IPS-NIHi7 (cell line): ENCODE measurements at regions not wholly inside any gene's neighbourhood (a gene's known extent, or its start where the extent isn't known, plus 50 kb on each side); places are given as distances from the start of the nearest gene placed in this dataset.
"Not testable (repeated sequence)": the region's sequence is repeated elsewhere in the genome, so short reads cannot be mapped to it uniquely, and the experiment has no call there.

Experiments used
- DNase-seq: peaks from one replicate; pipeline ENCODE4 v3.0.0; 2012; ENCODE audit warnings: mixed read lengths; ENCODE audit errors: extremely low spot score

DNA sequence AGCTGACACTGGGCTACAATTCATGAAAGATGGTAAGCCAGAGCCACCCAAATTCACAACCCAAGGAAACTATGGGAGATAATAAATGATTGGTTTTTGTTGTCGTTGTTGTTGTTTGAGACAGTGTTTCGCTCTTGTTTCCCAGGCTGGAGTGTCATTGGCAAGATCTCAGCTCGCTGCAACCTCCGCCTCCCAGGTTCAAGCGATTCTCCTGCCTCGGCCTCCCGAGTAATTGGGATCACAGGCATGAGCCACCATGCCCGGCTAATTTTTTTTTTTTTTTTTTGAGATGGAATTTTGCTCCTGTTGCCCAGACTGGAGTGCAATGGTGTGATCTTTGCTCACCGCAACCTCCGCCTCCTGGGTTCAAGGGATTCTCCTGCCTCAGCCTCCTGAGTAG lies 65.9 kb upstream of the METTL9 start:
- DNase-seq: not testable (repeated sequence)

DNA sequence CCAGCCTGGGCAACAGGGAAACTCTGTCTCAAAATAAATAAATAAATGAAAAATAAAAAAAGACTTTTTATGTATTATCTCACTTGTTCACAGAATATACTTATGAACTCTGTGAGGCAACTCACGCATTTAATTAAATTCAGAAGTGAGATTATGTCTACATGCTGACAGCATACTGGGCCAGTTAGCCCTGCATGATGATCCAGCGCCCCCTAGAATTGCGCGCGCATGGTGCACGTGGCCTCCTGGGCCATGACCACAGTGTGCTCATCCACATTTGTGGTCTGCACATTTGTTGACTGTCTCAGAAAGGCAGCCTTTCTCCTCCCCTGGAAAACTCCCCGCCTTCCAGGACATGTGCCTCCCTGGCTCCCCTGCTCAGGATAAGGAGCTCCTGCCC lies 64.8 kb upstream of the METTL9 start:
- DNase-seq: not testable (repeated sequence)

GRCh38 chr16:21535201-21535600 lies 64.2 kb upstream of the METTL9 start:
- DNase-seq: not testable (repeated sequence)

DNA sequence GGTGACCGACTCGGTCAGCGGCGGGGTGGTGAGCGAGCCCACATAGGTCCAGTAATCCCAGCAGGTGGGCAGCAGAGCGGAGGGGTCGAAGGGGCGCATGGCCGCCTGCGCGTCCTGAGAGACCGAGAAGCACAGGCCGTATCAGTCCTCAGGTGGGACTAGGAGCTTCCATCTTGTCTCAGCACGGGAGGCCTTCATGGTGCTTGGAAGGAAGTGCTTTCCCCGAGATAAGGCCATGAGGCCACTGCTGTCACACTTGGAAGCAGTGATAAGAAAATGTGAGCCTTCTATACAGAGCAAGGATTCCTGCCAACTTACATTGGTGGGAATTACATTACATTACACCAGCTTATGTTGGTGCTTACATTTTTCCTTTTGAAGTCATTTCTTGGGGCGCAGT lies 62.6 kb upstream of the METTL9 start:
- DNase-seq: not testable (repeated sequence)

DNA sequence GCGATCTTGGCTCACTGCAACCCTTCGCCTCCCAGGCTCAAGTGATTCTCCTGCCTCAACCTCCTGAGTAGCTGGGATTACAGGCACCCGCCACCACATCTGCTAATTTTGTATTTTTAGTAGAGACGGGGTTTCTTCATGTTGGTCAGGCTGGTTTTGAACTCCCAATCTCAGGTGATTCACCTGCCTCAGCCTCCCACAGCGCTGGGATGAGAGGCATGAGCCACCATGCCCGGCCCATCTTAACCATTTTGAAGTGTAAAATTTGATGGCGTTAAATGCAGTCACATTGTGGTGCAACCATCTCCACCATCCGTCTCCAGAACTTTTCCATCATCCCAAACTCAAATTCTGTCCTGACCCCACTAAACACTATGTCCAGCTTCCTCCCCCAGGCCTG lies 61.8 kb upstream of the METTL9 start:
- DNase-seq: not testable (repeated sequence)

DNA sequence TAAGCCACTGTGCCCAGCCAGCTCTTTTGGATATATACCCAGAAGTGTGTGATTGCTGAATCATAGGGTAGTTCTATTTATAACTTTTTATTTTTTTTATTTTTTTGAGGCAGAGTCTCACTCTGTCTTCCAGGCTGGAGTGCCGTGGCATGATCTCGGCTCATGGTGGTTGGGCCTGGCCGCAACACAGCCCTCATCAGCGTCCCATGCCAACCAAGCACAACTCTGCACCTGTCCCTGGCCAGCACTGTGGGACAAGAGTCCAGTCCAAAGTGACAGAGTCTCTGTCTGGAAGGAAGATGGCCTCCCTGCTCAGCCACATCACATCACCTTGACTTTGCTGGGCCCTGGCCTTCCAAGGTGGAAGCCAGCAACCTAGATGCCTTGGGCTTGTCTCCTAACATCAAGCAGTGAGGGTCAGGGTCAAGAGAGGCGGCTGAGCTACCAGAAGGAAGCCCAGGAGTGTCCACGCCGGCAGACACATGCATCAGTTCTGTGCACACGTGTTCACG lies 60.2 kb upstream of the METTL9 start:
- not testable (repeated sequence) for DNase-seq

DNA sequence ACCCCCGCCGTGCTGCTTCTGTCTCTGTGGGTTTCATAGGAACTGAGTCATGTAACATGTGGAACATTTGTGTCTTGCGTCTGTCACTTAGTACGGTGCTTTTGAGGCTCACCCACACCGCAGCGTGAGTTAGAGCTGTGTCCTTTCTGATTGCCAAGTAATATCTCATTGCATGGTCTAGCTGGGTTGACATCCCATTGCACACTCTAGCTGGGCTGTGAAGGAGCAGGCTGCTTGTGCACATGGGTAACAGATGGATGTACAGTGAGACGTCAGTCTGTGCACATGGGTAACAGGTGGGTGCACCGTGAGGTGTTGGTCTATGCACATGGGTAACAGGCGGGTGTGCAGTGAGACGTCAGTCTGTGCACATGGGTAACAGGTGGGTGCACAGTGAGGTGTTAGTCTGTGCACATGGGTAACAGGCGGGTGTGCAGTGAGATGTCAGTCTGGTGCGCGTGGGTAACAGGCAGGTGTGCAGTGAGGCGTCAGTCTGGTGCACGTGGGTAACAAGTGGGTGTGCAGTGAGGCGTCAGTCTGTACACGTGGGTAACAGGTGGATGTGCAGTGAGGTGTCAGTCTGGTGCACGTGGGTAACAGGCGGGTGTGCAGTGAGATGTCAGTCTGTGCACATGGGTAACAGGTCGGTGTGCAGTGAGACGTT lies 58.5 kb upstream of the METTL9 start:
- not testable (repeated sequence) for DNase-seq

DNA sequence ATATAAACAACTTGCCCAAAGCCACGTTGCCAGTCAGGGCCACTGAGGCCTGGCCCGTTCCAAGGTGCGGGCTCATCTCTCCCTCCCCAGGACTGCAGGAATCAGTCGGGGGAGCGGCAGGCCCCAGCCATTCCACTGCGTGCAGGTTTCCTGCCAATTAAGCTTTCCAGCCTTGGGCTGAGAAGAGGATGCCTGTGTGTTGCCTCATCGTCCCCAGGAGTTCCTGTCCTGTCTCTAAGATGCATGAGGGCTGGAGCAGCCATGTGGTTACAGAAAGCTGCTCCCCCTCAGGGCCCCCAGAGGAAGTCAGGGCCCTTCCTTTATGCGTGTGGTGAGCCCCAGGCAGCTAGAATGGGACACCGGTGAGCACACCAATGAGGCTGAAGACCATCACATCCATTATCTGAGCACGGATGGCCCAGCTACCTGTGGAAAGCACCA lies 57.7 kb upstream of the METTL9 start:
- DNase-seq: not testable (repeated sequence)

- DNase-seq: not testable (repeated sequence)
Observed at GRCh38 chr16:21542075-21542474, 57.3 kb upstream of the METTL9 start.

- DNase-seq: not testable (repeated sequence)
Observed at GRCh38 chr16:21542491-21543124, 56.8 kb upstream of the METTL9 start.

- not testable (repeated sequence) for DNase-seq
Observed at GRCh38 chr16:21543151-21543836, 56.1 kb upstream of the METTL9 start.

DNA sequence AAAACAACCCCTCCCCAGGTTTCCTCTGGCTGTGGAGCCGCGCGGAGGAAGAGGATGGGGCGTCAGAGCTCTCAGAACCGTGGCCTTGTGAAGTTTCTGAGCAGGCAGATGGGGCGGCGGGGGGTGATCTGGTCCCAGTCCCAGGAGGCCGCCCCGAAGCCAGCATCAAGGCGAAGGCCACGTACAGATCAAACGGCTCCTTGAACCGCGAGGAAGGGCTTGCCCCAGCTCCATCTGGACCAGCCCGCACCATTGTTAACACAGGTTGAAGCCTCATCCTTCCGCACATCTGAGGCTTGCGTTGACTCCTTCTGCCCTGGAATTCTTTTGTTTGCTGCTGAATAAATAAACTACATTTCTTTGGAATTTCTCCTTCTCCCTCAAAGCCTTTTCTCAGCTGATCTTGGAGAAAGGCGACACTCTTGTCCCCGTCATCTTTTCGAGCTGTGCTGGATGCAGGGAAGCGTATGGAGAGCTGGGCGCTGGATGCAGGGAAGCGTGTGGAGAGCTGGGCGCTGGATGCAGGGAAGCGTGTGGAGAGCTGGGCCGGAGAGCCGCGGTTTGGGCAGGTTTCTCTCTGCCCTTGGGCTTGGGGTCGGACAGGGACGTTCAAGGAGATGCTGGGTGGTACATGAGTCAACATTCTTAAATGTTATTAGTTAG lies 53.6 kb upstream of the METTL9 start:
- not testable (repeated sequence) for DNase-seq

DNA sequence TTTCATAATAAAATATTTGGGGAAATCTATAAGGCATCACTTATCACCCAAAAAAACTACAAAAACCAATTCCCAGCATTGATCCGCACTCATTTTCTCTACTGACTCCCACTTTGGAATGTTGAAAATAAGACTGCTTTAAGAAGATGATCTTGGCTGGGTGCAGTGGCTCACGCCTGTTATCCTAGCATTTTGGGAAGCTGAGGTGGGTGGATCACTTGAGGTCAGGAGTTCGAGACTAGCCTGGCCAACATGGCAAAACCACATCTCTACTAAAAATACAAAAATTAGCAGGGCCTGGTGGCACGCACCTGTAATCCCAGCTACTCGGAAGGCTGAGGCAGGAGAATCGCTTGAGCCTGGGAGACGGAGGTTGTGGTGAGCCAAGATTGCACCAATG lies 50.0 kb upstream of the METTL9 start:
- DNase-seq: not testable (repeated sequence)
